ENCODE measurements at regions not wholly inside any gene's neighbourhood (a gene's known extent, or its start where the extent isn't known, plus 50 kb on each side); places are given as distances from the start of the nearest gene placed in this dataset.

- no peak for TF ChIP-seq EZH2 (IDR thresholded peaks at IDR 0.05; ENCODE audit: borderline replicate concordance, insufficient read depth, low read depth, low read length, poor library complexity, severe bottlenecking)
- TF ChIP-seq CTCF (IDR thresholded peaks at IDR 0.05) = no peak
- no peak overlapping the region for H3K9ac ChIP-seq (ENCODE audit: low read length)
- no peaks in the 10 kb centered on the region for H3K79me2 ChIP-seq (ENCODE audit: control insufficient read depth, insufficient read depth, low read length)
- no peak for ATAC-seq (ENCODE audit: low read depth)
- WGBS (ENCODE audit: insufficient coverage) = 97% methylated on average over 6 of the region's 7 CpGs
- intact Hi-C loops (cut with micrococcal nuclease) = no loop called here
- no peaks in the 10 kb centered on the region for H4K20me1 ChIP-seq (ENCODE audit: control insufficient read depth, insufficient read depth, low read length, poor library complexity, severe bottlenecking)
- Mint-ChIP-seq H3K9me3 (ENCODE audit: insufficient read depth) (peaks cover 2% of the 10 kb centered on the region), H3K4me3 (no peak overlapping the region), H3K4me1 (peaks cover 8% of the 10 kb centered on the region), H3K27ac (no peak overlapping the region), H3K27me3 (peaks cover 3% of the 10 kb centered on the region)
- peaks cover 0 to 11% (median 0%) of the 10 kb centered on the region in 4 experiments for H3K27me3 ChIP-seq (replicated peaks in 1 of 4; ENCODE audit: control extremely low read depth in 1 of 4, control insufficient read depth in 3 of 4, insufficient read depth in 4 of 4, low read length in 3 of 4)
- no peak for DNase-seq
- H3K4me3 ChIP-seq (ENCODE audit: control extremely low read depth in 1 of 5, extremely low read depth in 1 of 5, insufficient read depth in 1 of 5, low read depth in 2 of 5, low read length in 4 of 5) = no peak overlapping the region
- H2AFZ ChIP-seq (ENCODE audit: insufficient read depth, low read depth, low read length, poor library complexity, severe bottlenecking) = no peak overlapping the region
- CTCF ChIA-PET = no interaction called here
- POLR2A ChIA-PET = no interaction called here
- no peaks in the 10 kb centered on the region for H3K36me3 ChIP-seq (replicated peaks in 1 of 2; ENCODE audit: control extremely low read depth in 1 of 2, control insufficient read depth in 1 of 2, extremely low read depth in 1 of 2, insufficient read depth in 2 of 2, low read length in 1 of 2)
- H3K27ac ChIP-seq (ENCODE audit: low read length in 2 of 2) = no peak overlapping the region
- peaks cover 0 to 6% (median 0%) of the 10 kb centered on the region in 3 donors for H3K9me3 ChIP-seq (ENCODE audit: control extremely low read depth in 1 of 3, control insufficient read depth in 2 of 3, insufficient read depth in 1 of 3, low read length in 2 of 3)
- no peak overlapping the region for H3K4me2 ChIP-seq (replicated peaks; ENCODE audit: low read depth, low read length, poor library complexity, severe bottlenecking)
- H3K4me1 ChIP-seq (ENCODE audit: control insufficient read depth in 2 of 2, insufficient read depth in 2 of 2, low read length in 2 of 2) = peaks cover 0 to 9% of the 10 kb centered on the region in 2 donors
Measured at GRCh38 chr4:26124753-26125321, 196.0 kb upstream of the RBPJ start.

GRCh38 chr4:26126143-26126718 is 194.6 kb upstream of the RBPJ start:
- H3K4me3 Mint-ChIP-seq = peak overlapping the region; percentile 35
- H3K27me3 ChIP-seq (replicated peaks in 1 of 4; ENCODE audit: control extremely low read depth in 1 of 4, control insufficient read depth in 3 of 4, insufficient read depth in 4 of 4, low read length in 3 of 4) = peaks cover 0 to 11% (median 0%) of the 10 kb centered on the region in 4 experiments
- intact Hi-C loops (cut with micrococcal nuclease) = no loop called here
- H3K4me3 ChIP-seq (ENCODE audit: control extremely low read depth in 1 of 5, extremely low read depth in 1 of 5, insufficient read depth in 1 of 5, low read depth in 2 of 5, low read length in 4 of 5) = no peak overlapping the region
- no peak overlapping the region for H3K27ac ChIP-seq (ENCODE audit: low read length in 2 of 2)
- no peak for TF ChIP-seq CTCF (IDR thresholded peaks at IDR 0.05)
- TF ChIP-seq EZH2 (IDR thresholded peaks at IDR 0.05; ENCODE audit: borderline replicate concordance, insufficient read depth, low read depth, low read length, poor library complexity, severe bottlenecking) = no peak
- ChIA-PET POLR2A (no interaction called here), CTCF (no interaction called here)
- H3K9me3 ChIP-seq (ENCODE audit: control extremely low read depth in 1 of 3, control insufficient read depth in 2 of 3, insufficient read depth in 1 of 3, low read length in 2 of 3) = peaks cover 0 to 8% (median 0%) of the 10 kb centered on the region in 3 donors
- no peak overlapping the region for H3K9ac ChIP-seq (ENCODE audit: low read length)
- no peaks in the 10 kb centered on the region for H3K36me3 ChIP-seq (replicated peaks in 1 of 2; ENCODE audit: control extremely low read depth in 1 of 2, control insufficient read depth in 1 of 2, extremely low read depth in 1 of 2, insufficient read depth in 2 of 2, low read length in 1 of 2)
- no peaks in the 10 kb centered on the region for H3K79me2 ChIP-seq (ENCODE audit: control insufficient read depth, insufficient read depth, low read length)
- no peak overlapping the region for H3K27ac Mint-ChIP-seq
- no peak overlapping the region for H2AFZ ChIP-seq (ENCODE audit: insufficient read depth, low read depth, low read length, poor library complexity, severe bottlenecking)
- H3K4me1 ChIP-seq (ENCODE audit: control insufficient read depth in 2 of 2, insufficient read depth in 2 of 2, low read length in 2 of 2) = peaks cover 0 to 9% of the 10 kb centered on the region in 2 donors
- H4K20me1 ChIP-seq (ENCODE audit: control insufficient read depth, insufficient read depth, low read length, poor library complexity, severe bottlenecking) = no peaks in the 10 kb centered on the region
- ATAC-seq (ENCODE audit: low read depth) = no peak
- DNase-seq = no peak
- H3K4me2 ChIP-seq (replicated peaks; ENCODE audit: low read depth, low read length, poor library complexity, severe bottlenecking) = no peak overlapping the region
- H3K9me3 Mint-ChIP-seq (ENCODE audit: insufficient read depth) = peaks cover 2% of the 10 kb centered on the region
- H3K27me3 Mint-ChIP-seq = peaks cover 3% of the 10 kb centered on the region
- 58% methylated on average over 2 of the region's 5 CpGs for WGBS (ENCODE audit: insufficient coverage)
- H3K4me1 Mint-ChIP-seq = peaks cover 8% of the 10 kb centered on the region
